ENCODE measurements at regions not wholly inside any gene's neighbourhood (a gene's known extent, or its start where the extent isn't known, plus 50 kb on each side); places are given as distances from the start of the nearest gene placed in this dataset.

- FAIRE-seq = no peak
- dilution Hi-C loops (cut with MboI; ENCODE audit: extremely low pct_ligation_motif_present, low sequenced_read_pairs) = no loop called here
Measured at GRCh38 chr18:22112215-22112614, 57.2 kb upstream of the GATA6 start.

DNA sequence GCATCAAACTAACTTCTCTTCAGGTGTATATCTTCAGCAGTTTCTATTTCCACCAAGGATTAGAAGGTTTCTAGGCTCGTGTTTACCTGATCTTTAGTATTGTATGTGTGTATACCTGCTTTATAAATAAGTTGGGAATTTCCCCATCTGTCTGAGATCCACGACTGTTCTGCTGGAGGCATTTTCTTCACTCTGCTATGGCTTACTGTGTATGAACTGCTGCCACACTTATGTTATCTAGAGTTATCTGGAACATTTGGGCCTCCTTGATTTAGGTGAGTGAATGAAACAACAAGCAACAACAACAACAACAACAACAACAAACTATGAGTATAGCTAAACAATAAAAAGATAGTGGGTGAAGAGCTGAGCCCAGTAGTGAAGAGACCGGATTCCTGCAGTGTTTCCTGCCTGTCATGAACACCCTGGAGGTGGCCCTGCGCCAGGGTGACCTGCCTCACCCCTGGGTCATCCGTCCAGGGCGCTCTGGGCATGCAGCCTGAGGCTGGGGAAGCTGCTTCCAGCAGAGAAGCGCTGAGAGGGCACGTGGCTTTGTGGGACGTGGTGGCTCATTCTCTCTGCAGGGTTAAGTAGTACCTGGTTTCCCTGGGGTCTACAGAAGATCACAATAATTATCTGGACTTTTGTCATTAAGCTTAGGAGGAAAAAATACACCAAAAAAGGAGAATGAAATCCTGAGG lies 56.1 kb upstream of the GATA6 start:
- Histone ChIP-seq H3K4me3 (ENCODE audit: control insufficient read depth in 2 of 3, extremely low read depth in 1 of 3, insufficient read depth in 2 of 3, low read depth in 1 of 3, low read length in 3 of 3) (no peak overlapping the region), H3K27me3 (ENCODE audit: control insufficient read depth, extremely low read depth, insufficient read depth, low read length) (no peaks in the 10 kb centered on the region), H3K79me2 (ENCODE audit: control insufficient read depth, insufficient read depth, low read length) (no peaks in the 10 kb centered on the region), H3K4me2 (ENCODE audit: control insufficient read depth, extremely low read depth, insufficient read depth, low read depth, low read length) (no peak overlapping the region), H2AFZ (ENCODE audit: control insufficient read depth, low read length) (no peak overlapping the region), H4K20me1 (ENCODE audit: control insufficient read depth, extremely low read depth, insufficient read depth, low read length) (no peaks in the 10 kb centered on the region), H3K9me1 (ENCODE audit: control insufficient read depth, extremely low read depth, insufficient read depth, low read length) (no peaks in the 10 kb centered on the region), H3K36me3 (ENCODE audit: control insufficient read depth in 2 of 2, extremely low read depth in 1 of 2, insufficient read depth in 2 of 2, low read length in 2 of 2) (no peaks in the 10 kb centered on the region), H3K9me3 (ENCODE audit: control insufficient read depth, low read depth, low read length) (no peaks in the 10 kb centered on the region), H3K27ac (ENCODE audit: control insufficient read depth, insufficient read depth, low read length) (no peak overlapping the region), H3K9ac (ENCODE audit: control insufficient read depth, extremely low read depth, insufficient read depth, low read length) (no peak overlapping the region), H3K4me1 (ENCODE audit: control insufficient read depth, extremely low read depth, insufficient read depth, low read length) (no peaks in the 10 kb centered on the region)
- DNase-seq (ENCODE audit: low read depth, low spot score) (no peak), FAIRE-seq (no peak)
- dilution Hi-C loops (cut with MboI; ENCODE audit: extremely low pct_ligation_motif_present, low sequenced_read_pairs) = no loop called here
- no peak for TF ChIP-seq CTCF (optimal IDR thresholded peaks at IDR 0.05 in 1 of 3, IDR thresholded peaks at IDR 0.05 in 1 of 3, conservative IDR thresholded peaks at IDR 0.05 in 1 of 3; ENCODE audit: extremely low read depth in 1 of 3, insufficient read depth in 2 of 3, low read length in 3 of 3)
- TF ChIP-seq EZH2 (IDR thresholded peaks at IDR 0.05; ENCODE audit: low read length) = no peak

More at GRCh38 chr18:22112215-22112614, 57.2 kb upstream of the GATA6 start:
- Histone ChIP-seq H3K27me3 (ENCODE audit: control insufficient read depth, extremely low read depth, insufficient read depth, low read length) (no peaks in the 10 kb centered on the region), H2AFZ (ENCODE audit: control insufficient read depth, low read length) (no peak overlapping the region), H3K9me3 (ENCODE audit: control insufficient read depth, low read depth, low read length) (no peaks in the 10 kb centered on the region), H3K4me2 (ENCODE audit: control insufficient read depth, extremely low read depth, insufficient read depth, low read depth, low read length) (no peak overlapping the region), H3K9me1 (ENCODE audit: control insufficient read depth, extremely low read depth, insufficient read depth, low read length) (no peaks in the 10 kb centered on the region), H3K27ac (ENCODE audit: control insufficient read depth, insufficient read depth, low read length) (no peak overlapping the region), H3K4me1 (ENCODE audit: control insufficient read depth, extremely low read depth, insufficient read depth, low read length) (no peaks in the 10 kb centered on the region), H3K36me3 (ENCODE audit: control insufficient read depth in 2 of 2, extremely low read depth in 1 of 2, insufficient read depth in 2 of 2, low read length in 2 of 2) (no peaks in the 10 kb centered on the region), H3K79me2 (ENCODE audit: control insufficient read depth, insufficient read depth, low read length) (no peaks in the 10 kb centered on the region), H3K9ac (ENCODE audit: control insufficient read depth, extremely low read depth, insufficient read depth, low read length) (no peak overlapping the region), H3K4me3 (ENCODE audit: control insufficient read depth in 2 of 3, extremely low read depth in 1 of 3, insufficient read depth in 2 of 3, low read depth in 1 of 3, low read length in 3 of 3) (no peak overlapping the region), H4K20me1 (ENCODE audit: control insufficient read depth, extremely low read depth, insufficient read depth, low read length) (no peaks in the 10 kb centered on the region)
- TF ChIP-seq CTCF (optimal IDR thresholded peaks at IDR 0.05 in 1 of 3, IDR thresholded peaks at IDR 0.05 in 1 of 3, conservative IDR thresholded peaks at IDR 0.05 in 1 of 3; ENCODE audit: extremely low read depth in 1 of 3, insufficient read depth in 2 of 3, low read length in 3 of 3) = no peak
- no peak for DNase-seq (ENCODE audit: low read depth, low spot score)

All from keratinocyte (primary cell).